MCF 10A (cell line): ENCODE measurements at regions not wholly inside any gene's neighbourhood (a gene's known extent, or its start where the extent isn't known, plus 50 kb on each side); places are given as distances from the start of the nearest gene placed in this dataset.
A peak's percentile ranks its signal among the peaks of the same experiment; 100 is the strongest.

Source experiments
- BruUV-seq: library from RNA; stranded (reverse); fragments of 400-500 nt; replicated peaks from 2 replicates; lab custom pipeline; 2021; lab: Mats Ljungman, UMichigan
- CTCF ChIA-PET: fragments of 300-600 bp; sonication (Branson Sonifier 250); formaldehyde crosslinking; extraction: SDS; loops from one replicate; lab custom pipeline; 2021; ENCODE audit warnings: antibody characterized with exemption, inconsistent platforms; lab: Yijun Ruan, JAX
- POLR2A ChIA-PET: fragments of 300-600, 350-650 bp; sonication (Branson Sonifier 250); formaldehyde crosslinking; extraction: SDS; loops from one replicate; lab custom pipeline; 2020; ENCODE audit warnings: antibody characterized with exemption, inconsistent platforms; lab: Yijun Ruan, JAX
- DNase-seq: peaks from one replicate; pipeline ENCODE4 v3.0.0-alpha.2; 2018; ENCODE audit not compliant: unreplicated experiment
- H3K27ac Mint-ChIP-seq: one replicate; pipeline ENCODE4 v1.8.0; 2022; ENCODE audit warnings: mild to moderate bottlenecking, low read depth, mixed read lengths; ENCODE audit not compliant: unreplicated experiment
- H3K27me3 Mint-ChIP-seq: one replicate; pipeline ENCODE4 v1.8.0; 2022; ENCODE audit warnings: mixed read lengths; ENCODE audit not compliant: insufficient read depth, unreplicated experiment
- H3K36me3 Mint-ChIP-seq: one replicate; pipeline ENCODE4 v1.8.0; 2022; ENCODE audit warnings: mild to moderate bottlenecking, moderate library complexity, mixed read lengths; ENCODE audit not compliant: insufficient read depth, unreplicated experiment
- H3K4me1 Mint-ChIP-seq: one replicate; pipeline ENCODE4 v1.8.0; 2022; ENCODE audit warnings: mixed read lengths; ENCODE audit not compliant: insufficient read depth, unreplicated experiment
- H3K4me3 Mint-ChIP-seq: one replicate; pipeline ENCODE4 v1.8.0; 2022; ENCODE audit warnings: mild to moderate bottlenecking, moderate library complexity, mixed read lengths; ENCODE audit not compliant: unreplicated experiment
- H3K9me3 Mint-ChIP-seq: one replicate; pipeline ENCODE4 v1.8.0; 2022; ENCODE audit warnings: mixed read lengths; ENCODE audit not compliant: unreplicated experiment
- intact Hi-C: fragments of 100-400 bp; cut with micrococcal nuclease; formaldehyde crosslinking; loops from 2 replicates; pipeline ENCODE4 v1.14.1; 2022
- TF ChIP-seq, protein P1 (sequence below): fragments of 200-600 bp; IDR thresholded peaks from one replicate; pipeline ENCODE4 v1.8.0; 2022; ENCODE audit warnings: antibody characterized with exemption, mild to moderate bottlenecking; ENCODE audit not compliant: unreplicated experiment

GRCh38 chr2:67604360-67604759 lies 207.2 kb downstream of the ETAA1 start:
- ChIA-PET POLR2A (no interaction called here), CTCF (no interaction called here)
- intact Hi-C loops, result no loop called here
- BruUV-seq, result no TSS peak
- TF ChIP-seq, protein P1, sequence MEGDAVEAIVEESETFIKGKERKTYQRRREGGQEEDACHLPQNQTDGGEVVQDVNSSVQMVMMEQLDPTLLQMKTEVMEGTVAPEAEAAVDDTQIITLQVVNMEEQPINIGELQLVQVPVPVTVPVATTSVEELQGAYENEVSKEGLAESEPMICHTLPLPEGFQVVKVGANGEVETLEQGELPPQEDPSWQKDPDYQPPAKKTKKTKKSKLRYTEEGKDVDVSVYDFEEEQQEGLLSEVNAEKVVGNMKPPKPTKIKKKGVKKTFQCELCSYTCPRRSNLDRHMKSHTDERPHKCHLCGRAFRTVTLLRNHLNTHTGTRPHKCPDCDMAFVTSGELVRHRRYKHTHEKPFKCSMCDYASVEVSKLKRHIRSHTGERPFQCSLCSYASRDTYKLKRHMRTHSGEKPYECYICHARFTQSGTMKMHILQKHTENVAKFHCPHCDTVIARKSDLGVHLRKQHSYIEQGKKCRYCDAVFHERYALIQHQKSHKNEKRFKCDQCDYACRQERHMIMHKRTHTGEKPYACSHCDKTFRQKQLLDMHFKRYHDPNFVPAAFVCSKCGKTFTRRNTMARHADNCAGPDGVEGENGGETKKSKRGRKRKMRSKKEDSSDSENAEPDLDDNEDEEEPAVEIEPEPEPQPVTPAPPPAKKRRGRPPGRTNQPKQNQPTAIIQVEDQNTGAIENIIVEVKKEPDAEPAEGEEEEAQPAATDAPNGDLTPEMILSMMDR, result no peak
- no peaks in the 10 kb centered on the region for H3K27me3 Mint-ChIP-seq
- H3K4me1 Mint-ChIP-seq, result peaks cover 18% of the 10 kb centered on the region
- no peaks in the 10 kb centered on the region for H3K36me3 Mint-ChIP-seq
- no peak for DNase-seq
- H3K4me3 Mint-ChIP-seq, result no peak overlapping the region
- H3K9me3 Mint-ChIP-seq, result no peaks in the 10 kb centered on the region
- H3K27ac Mint-ChIP-seq, result no peak overlapping the region

DNA sequence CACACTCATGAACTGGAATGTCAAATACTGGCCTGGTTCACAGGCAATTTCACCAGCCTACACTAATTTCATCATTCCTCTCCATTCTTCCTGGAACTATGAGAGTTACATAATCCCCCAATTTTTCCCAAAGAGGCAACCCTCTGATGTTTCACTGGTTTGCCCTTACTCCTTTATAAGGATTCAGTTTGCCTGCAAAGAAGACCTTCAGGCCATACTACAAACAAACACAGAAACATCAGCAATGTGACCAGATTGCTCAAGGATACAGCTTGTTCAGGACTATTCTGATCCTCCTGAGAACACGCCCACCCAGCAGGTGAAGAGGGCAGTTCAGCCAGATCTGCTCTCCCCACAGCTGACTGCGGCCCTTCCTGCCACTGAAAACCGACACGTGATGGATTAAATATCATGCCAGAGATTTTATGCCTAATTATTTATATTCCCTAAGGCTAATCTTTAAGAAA lies 215.5 kb downstream of the ETAA1 start:
- peak; percentile 41 for DNase-seq
- intact Hi-C loops, result no loop called here
- Mint-ChIP-seq H3K27ac (peak overlapping the region; percentile 59), H3K9me3 (no peaks in the 10 kb centered on the region), H3K36me3 (no peaks in the 10 kb centered on the region), H3K4me3 (no peak overlapping the region), H3K27me3 (no peaks in the 10 kb centered on the region), H3K4me1 (peaks cover 9% of the 10 kb centered on the region)
- CTCF ChIA-PET, result interaction anchor here (0.6 kb wide), 1 partner anchor 345 kb away, joined by 3 read pairs; no protein-coding TSS in a partner anchor
- TF ChIP-seq, protein P1, result no peak
- BruUV-seq, result no TSS peak
- POLR2A ChIA-PET, result interaction anchor here (1.2 kb wide), 1 partner anchor 52 kb away, joined by 4 read pairs; no protein-coding TSS in a partner anchor

GRCh38 chr2:67613227-67613626 lies 216.1 kb downstream of the ETAA1 start:
- H3K9me3 Mint-ChIP-seq, result no peaks in the 10 kb centered on the region
- no peak for DNase-seq
- ChIA-PET CTCF (interaction anchor here (0.7 kb wide), 1 partner anchor 523 kb away, joined by 6 read pairs; no protein-coding TSS in a partner anchor), POLR2A (interaction anchor here (0.6 kb wide), 1 partner anchor 26 kb away, joined by 3 read pairs; no protein-coding TSS in a partner anchor)
- no TSS peak for BruUV-seq
- TF ChIP-seq, protein P1, result no peak
- no peaks in the 10 kb centered on the region for H3K27me3 Mint-ChIP-seq
- no peaks in the 10 kb centered on the region for H3K36me3 Mint-ChIP-seq
- H3K27ac Mint-ChIP-seq, result no peak overlapping the region
- peaks cover 9% of the 10 kb centered on the region for H3K4me1 Mint-ChIP-seq
- no peak overlapping the region for H3K4me3 Mint-ChIP-seq
- intact Hi-C loops, result no loop called here

DNA sequence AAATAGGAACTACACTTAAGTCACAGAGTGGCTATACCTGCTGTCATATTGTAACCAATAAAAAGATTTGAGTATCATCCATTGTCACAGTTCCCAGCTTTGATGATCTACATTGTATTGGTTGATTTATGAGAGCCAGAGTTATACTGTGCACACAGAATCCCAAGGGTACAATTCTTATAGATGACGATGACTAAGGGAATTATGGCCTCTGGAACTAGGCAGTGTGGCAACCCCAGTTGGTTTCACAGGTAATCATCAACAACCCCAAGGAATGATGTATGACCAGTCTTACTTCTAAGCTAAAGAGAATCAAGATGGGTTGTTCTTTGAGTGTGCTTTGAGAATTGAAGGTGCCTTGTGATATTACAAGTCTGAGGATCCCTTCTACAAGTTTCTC lies 217.3 kb downstream of the ETAA1 start:
- no peaks in the 10 kb centered on the region for H3K36me3 Mint-ChIP-seq
- TF ChIP-seq, protein P1, result no peak
- POLR2A ChIA-PET, result no interaction called here
- peaks cover 9% of the 10 kb centered on the region for H3K4me1 Mint-ChIP-seq
- intact Hi-C loops, result no loop called here
- H3K4me3 Mint-ChIP-seq, result no peak overlapping the region
- CTCF ChIA-PET, result no interaction called here
- H3K27me3 Mint-ChIP-seq, result no peaks in the 10 kb centered on the region
- no peak for DNase-seq
- no peak overlapping the region for H3K27ac Mint-ChIP-seq
- H3K9me3 Mint-ChIP-seq, result no peaks in the 10 kb centered on the region
- BruUV-seq, result no TSS peak
